ENCODE measurements at regions not wholly inside any gene's neighbourhood (a gene's known extent, or its start where the extent isn't known, plus 50 kb on each side); places are given as distances from the start of the nearest gene placed in this dataset.

DNA sequence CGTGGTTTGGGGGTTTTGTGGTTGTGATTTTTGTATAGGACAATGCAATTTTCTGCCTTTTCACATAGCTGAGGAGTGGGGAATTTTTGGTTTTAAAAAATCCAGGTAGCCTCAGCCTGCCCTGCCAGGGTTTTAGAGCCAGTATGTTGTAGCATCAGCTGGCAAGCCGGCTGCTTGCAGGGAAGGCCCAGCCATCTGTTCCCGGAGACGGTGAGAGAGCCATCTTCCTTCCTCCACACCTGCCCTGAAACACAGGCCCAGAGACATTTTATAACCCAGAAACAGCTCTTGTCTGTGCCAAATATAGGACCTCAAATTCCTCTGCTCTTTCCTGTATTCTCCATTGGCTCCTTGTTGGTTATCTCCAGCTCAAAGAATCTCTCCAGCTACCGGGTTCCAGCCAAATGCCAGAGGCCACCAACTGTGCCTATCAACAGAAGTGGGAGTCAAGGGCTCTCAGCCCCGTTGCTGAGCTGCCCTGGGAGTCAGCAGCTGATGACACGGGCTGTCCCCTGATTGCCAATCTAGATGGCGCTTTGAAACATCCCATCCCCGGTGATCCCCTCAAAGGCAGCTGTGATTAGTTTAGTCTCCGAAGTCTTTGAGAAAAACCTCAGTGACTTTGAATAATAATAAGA lies 595.2 kb downstream of the MID1IP1 start:
- no peak for DNase-seq (ENCODE audit: low read depth in 2 of 3, low spot score in 1 of 3)

DNA sequence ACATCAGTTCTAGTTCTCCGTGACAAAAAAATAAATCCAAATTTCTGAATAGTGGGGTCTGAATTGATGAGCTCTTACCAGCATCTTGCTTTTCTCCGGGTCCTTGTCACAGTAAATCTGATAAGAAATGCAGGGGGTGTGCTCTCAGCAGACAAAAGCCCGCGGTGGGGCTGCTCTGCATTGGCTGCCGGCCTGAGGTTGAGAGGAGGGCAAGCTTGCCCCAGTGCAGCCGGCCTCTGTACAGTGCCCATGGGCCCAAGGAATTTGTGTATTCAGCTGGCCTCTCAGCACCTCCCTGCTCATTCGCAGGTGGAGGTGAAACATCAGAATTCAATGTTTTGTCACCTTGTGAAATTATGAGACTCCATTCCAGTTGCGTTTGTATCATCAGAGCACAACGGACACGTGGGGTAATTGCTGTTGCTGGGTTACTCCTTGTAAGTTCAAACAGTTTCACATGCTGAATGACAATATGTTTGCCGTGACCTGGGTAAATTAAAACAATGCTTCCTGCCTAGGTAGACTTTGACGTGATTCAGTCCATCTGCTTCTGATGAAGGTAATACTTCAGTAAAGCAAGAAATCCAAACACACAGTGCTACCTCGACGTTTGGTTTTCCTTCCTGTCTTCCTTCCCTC lies 596.4 kb downstream of the MID1IP1 start:
- no peak for DNase-seq (ENCODE audit: low read depth in 2 of 3, low spot score in 1 of 3)

DNA sequence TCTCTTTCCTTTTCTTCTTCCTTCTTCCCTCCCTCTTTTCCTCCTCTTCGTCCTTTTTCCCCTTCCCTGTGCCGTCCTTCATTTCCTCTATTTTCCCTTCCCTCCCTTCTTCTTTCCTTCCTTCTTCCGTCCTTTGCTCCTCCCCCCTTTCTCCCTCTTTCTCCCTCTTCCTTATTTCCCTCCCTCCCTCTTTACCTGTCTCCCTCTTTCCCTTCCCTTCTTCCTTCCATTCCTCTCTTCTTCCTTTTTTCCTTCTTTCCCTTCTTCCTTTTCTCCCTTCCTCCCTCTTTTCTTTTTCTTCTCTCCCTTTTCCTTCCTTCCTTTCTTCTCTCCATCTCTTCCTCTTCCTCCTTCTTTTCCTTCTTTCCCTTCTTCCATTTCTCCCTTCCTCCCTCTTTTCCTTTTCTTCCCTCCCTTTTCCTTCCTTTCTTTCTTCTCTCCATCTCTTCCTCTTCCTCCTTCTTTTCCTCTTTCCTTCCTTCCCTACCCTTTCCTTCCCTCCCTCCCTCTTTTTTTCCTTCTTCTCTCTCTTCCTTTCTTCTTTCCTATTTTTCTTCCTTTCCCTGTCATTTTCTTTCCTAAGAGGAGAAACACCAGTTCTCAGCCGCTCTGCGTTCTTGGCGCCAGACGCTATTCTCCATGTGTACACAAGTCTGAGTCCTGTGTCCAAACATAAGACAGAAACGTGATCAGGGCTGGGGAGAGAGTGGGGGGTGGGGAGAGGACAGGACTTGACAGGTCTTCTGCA lies 597.1 kb downstream of the MID1IP1 start:
- no peak for DNase-seq (ENCODE audit: low read depth in 2 of 3, low spot score in 1 of 3)

DNA sequence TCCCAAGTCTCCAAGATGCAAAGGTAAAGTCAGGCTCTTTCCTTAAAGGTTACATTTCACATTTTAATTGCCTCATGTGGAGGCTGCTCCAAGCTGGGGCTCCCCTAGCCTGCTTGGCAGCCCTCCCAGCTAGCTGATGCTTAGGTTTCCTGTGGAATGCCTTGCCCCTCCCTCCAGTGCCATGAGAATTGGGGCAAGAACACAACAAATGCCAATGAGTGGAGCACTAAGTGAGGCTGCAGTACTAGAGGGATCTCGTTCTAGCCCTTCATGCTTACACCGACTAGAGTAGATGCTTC lies 597.7 kb downstream of the MID1IP1 start:
- no peak for DNase-seq (ENCODE audit: low read depth in 2 of 3, low spot score in 1 of 3)

DNA sequence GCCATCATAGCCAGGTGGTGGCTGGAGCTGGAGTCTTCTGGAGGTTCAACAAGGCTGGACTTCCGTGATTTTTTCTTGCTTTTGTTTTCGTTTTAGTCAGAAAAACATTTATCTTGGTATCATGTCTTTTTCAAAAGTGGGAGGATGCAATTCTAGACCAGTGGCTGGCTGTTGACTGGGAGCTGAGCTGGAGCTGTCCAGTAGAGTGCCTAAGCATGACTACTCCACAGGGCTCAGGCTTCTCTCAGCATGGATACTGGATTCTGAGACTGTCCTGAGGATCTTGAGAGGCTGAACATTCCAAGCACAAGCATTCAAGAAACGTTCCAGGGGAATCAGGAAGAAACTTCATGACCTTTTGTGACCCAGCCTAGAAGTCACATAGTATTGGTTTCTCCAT lies 598.1 kb downstream of the MID1IP1 start:
- DNase-seq (ENCODE audit: low read depth in 2 of 3, low spot score in 1 of 3), result no peak

DNA sequence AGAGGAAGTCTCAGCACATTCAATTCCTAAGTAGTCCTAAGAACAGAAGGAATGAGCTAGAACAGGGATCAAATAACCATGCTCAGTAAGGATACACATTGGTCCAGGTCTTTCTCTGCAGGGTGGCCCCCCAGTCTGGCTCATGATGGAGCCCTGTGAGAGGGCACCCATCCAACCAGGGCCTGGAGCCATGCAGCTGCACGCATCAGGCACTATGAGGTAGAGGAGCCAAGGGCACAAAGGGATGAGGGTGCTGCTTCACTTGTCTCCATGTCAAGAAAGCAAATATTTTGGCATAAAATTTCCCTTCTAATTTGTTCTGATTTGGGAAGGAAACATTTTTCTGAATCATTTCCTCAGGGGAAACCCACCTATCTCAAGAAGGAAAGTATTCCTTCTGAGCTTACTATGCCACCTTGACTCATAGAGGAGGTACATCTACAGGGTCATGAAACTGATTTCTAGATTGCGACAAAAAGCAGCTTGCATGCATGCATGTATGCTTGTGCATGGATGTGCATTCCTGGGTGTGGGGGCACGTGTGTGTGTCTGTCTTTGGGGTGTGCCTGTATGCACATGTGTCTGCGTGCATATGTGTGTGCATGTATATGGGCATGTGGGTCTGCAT lies 600.3 kb downstream of the MID1IP1 start:
- DNase-seq (ENCODE audit: low read depth in 2 of 3, low spot score in 1 of 3), result no peak

DNA sequence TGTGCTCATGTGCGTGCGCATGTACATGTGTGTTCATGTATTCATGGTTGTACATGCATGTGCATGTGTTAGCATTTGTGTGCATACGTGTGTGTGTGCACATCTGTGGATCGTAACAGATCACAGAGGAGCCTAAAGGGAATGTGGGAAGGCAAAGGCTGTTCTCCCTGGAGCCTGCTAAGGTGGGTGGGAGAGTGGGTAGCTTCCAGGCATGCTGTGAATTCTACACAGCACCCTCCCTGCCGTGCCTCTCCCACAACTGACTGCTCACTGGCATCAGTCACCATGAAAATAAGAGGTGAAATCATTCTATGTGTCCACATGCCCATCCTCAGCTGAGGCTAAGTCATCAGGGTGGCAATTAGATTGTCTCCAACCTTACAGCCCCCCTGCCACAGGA lies 600.9 kb downstream of the MID1IP1 start:
- no peak for DNase-seq (ENCODE audit: low read depth in 2 of 3, low spot score in 1 of 3)

DNA sequence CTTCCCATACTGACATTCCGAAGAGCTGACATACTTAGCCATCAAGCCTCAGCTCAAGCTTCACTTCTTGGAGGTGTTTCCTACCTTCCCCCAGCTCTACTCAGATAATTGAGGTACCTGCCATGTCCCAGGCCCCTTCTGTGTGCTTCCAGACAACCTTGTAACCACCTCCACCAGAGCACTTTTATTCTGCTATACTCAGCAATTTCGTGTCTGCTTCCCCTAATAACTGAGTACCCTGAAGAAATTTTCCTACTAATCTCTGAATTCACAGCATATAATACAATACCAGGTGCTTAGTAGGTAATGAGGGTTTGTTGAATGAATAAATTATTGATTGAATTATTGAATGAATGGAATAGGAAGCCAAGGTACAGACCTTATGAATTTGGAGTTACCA lies 605.5 kb downstream of the MID1IP1 start:
- no peak for DNase-seq (ENCODE audit: low read depth in 2 of 3, low spot score in 1 of 3)

DNA sequence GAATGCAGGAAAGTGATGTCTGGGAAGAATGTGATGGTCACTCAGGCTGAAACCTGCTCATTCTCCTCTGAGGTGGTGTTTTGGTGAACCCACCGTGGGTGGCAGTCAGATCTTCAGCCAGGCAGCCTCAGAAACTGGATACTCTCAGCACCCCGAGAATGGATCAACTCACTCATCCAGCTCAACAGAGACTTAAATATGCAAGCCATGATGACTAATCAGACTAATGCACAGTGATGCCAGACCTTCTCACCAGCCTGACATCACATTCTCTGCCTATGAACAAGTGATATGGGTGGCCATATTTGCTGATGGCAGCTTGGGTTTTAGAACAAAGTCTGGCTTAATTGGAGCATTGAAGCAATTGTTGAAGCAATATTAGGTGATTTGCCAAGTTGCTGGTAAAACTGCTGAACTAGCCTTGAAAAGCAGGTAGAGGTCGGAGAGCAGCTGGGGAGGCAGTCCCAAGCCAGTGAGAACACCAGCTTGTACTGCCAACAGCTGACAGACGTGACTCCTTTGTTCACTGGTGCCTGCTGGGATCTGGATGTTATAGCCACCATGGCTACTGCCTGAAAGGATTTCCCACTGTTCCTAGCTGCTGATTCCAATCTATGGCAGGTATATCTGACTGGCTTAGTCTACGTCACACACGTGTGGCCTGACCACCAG lies 608.1 kb downstream of the MID1IP1 start:
- DNase-seq (ENCODE audit: low read depth in 2 of 3, low spot score in 1 of 3), result no peak

DNA sequence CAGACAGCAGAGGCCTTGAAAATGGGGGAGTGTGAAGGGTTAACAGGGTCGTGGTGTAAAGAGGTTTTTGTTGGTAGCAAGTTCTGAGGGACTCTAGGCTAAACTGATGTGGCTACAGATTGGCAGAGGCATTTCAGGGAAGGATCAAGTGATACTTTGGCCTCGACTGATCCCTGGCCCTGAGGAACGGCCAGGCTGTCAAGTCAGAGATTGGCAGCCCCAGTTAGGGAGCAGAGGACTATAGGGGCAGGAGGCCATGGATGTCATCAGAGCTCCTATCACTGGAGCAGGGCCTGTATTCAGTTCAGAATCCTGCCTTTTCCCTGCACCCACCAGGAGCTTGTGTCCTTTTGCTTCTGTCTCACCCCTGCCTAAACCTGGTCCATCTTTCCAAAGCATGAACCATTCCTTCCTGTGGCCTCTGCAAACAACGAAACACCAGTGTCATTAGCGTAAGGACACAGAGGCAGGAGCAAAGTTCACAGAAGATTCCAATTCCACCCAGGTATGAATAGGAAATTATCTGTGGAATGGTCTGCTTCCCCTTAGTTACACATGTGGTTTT lies 613.1 kb downstream of the MID1IP1 start:
- DNase-seq (ENCODE audit: low read depth in 2 of 3, low spot score in 1 of 3), result no peak

DNA sequence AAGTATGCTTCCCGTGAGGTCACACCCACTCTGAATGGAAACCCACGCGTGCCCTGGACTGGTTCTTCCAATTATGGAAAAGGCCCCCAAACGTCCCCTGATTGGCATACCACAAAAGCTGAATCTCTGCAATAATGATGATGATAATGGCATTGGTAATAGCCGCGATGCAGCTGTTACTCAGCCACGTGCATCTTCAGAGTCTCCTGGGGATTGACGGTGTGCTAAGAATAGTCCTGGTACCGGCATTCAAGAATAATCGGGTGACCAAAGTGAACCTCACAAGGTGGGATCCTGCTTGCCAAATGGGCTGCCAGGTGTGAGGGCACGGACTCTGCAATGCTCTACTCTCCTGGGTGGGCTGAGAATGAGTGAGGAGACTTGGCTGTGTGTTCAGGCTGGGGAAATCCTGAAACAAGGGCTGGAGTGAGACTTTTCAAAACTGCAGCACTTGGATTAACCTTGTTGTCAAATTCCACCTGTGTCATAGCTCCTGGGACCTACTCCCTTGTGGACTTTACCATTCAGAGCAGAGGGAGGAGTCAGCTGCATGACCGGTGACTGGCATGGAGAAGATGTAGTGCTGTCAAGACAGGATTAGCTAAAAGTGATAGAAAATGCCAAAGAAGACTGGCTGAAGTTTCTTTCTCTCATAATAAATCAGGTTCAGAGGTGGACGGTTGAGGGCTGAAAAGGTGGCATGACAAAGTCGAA lies 615.4 kb downstream of the MID1IP1 start:
- no peak for DNase-seq (ENCODE audit: low read depth in 2 of 3, low spot score in 1 of 3)

DNA sequence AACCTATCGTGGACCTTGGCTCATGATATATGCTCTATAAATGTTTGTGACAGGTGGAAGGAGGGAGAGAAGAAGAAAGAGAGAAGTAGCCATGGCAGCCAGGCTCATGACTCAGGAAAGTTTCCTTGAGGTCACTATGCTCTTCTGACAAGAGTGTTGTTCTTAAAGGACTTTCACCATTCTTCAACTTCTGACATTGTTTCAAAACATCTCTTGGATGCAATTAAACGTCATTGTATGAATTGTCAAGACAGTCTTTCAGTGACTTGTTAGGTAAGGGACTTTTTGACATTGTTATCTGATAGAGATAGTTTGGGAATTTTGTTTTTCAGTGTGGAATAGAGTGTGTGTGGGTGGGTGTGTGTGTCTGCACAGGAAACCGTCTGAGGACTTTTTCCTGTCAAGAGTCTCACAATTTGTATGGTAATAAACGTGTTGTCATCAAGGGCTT lies 617.0 kb downstream of the MID1IP1 start:
- no peak for DNase-seq (ENCODE audit: low read depth in 2 of 3, low spot score in 1 of 3)

DNA sequence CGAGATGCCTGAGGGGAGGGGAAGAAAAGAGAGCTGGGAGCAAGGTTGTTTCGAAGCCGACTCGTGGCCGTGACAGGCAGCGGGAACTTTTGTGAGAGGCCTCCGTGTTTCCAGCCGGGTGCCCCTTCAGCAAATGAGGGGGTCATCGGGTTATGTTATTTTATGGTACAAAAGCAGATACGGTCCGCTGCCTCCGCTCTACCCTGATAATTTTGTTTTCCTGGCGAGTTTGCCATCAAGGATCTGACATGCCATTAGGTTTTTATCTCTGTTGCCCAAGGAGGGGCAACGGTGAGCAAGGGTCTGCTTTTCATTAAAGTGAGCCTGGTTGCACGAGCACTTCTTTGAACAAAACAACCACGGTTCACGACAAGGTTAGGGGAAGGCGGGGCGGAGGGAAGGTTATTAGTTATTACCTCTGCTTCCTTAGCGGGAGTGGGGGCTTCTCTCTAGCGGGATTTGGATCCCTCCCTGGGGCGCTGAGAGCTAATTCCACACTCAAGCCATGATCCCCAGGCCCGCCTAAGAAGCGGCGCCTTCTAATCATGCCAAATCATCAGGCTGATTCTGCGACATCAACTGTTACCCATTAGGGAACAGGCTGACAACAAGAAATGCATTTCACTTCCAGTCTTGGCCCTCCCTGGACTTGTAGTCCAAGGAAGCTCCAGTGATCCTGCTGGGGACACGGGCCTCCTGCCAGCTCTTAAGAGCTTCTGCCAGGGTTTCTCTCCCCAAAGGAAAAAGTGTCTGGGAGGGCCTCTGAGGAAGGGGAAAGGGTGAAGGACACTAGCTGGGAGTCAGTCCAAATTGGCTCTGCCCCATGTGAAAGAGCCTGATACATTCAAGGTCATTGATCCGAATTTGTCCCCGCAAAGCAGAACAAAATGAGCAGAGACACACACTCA lies 617.7 kb downstream of the MID1IP1 start:
- no peak for DNase-seq (ENCODE audit: low read depth in 2 of 3, low spot score in 1 of 3)

DNA sequence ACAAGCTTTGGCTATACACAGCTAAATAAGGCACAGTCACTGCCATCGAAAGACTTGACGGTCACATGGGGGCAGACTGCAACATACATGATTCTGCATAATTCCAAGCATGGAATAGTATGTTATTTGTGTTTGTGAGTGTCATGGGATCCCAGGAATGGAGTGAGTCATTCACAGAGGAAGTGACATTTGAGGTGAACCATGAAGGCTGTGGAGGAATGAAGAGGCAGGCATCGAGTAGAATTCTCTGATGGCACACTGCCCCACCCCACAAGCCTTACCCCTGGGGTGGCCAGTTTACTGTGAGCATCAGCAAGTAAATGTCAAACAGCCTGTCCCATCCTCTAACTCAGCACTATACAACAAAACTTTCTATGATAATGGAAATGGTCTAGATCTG lies 619.7 kb downstream of the MID1IP1 start:
- no peak for DNase-seq (ENCODE audit: low read depth in 2 of 3, low spot score in 1 of 3)

DNA sequence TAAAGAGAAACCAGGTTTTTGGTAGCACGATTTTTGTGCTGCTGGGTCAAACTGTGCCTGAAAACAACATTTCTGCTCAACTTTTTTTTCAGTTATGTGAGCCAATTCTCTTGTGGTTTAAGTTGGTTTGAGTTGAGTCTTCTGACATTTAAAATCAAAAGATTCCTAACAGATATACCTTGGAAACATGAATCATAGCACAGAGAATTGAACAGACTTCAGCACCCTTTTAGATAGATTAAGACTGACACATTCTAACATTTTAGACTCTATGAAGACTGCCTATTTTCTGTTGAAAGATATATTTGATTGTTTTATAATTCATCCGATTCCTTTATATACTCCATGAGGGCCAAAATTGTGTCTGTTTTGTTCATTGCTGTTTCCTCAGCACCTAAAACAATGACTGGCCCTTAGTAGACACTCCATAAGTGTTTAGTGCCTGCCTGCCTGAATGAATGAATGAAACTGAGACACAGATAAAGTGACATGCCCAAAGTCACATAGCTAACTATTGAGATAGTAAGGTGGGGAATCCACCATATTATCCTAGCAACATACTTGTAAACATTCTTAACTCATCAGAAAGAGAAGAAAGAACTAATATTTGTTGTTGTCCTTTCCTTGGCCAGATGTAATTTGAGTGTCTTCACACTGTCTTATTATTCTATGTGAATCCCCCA lies 624.0 kb downstream of the MID1IP1 start:
- DNase-seq (ENCODE audit: low read depth in 2 of 3, low spot score in 1 of 3), result no peak

DNA sequence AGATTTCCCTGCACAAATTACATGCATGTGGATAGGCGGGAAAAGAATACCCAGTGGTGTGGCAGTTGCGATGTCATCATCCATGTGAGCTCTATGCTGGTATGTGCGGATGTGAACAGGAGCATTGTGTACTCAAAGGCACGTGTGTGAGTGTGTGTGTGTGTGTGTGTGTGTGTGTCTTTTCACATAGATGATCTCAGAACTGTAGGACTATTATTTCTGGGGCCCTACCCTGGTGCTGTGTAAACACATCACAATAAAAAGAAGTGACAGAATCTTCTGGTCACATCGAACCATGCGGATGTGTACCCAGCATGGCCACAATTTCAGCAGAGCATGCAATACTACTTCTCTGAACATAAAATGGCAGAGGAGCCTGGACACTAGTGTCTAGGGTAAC lies 624.8 kb downstream of the MID1IP1 start:
- no peak for DNase-seq (ENCODE audit: low read depth in 2 of 3, low spot score in 1 of 3)

DNA sequence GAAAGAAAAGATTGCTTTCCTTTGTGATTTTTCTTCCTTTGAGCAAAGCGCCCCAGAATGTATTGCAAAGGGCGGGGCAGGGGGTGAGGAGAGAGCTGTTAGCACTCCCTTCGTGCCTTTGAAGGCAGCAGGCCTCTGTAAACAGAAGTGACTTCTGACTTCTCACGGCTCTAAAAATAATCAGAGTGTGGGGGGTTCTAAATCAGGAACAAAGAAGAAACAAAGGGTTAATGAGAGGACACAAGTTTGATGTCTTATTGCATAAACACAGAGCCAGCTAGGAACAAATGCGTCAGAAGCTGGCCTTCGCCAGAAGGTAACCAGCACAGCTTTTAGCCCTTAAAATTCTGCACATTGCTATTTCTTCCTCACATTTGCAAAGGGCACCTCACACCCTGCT lies 626.2 kb downstream of the MID1IP1 start:
- no peak for DNase-seq (ENCODE audit: low read depth in 2 of 3, low spot score in 1 of 3)

DNA sequence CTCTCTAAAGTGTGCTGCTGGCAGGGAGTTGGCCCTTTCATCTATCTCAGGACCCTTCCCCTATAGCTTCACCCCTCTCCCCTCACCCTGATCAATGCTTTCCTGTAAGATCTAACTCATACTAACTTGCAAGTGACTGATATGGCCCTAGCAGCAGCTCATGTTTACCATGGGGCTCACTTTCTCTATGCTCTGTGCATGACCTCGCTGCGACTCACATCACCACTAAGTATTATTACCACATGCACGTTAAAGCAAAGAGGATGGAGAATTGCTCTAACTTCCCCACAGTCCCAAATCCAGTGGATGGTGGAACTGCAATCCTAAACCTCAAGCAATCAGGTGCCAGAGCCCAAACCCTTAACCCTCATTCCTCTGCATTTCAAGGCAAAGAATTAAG lies 626.6 kb downstream of the MID1IP1 start:
- DNase-seq (ENCODE audit: low read depth in 2 of 3, low spot score in 1 of 3), result peak in 1 of 3 donors; percentile 45

DNA sequence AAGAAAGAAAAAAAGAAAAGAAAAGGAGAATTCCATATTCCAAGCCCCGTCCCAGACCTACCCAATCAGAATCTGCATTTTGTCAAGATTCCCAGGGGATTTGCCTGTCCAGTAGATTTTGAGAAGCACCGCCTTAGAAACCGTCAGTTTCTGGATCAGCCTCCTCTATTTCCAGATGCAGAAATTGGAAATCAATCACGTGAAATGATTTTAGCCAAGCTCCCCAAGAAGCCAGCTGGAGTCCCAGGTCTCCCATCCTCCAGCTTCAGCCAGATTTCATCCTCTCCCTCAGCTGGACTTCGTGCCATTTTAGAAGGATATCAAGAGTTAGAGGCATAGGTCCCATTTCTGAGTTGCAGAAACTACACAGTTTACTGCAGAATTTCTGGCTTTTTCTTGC lies 629.3 kb downstream of the MID1IP1 start:
- DNase-seq (ENCODE audit: low read depth in 2 of 3, low spot score in 1 of 3), result no peak

All from stimulated activated CD4-positive, alpha-beta T cell treated with anti-CD3 and anti-CD28 coated beads, Interleukin-12 subunit alpha, Interleukin-12 subunit beta, amount 100 ng/mL, for 48 hours (primary cell).